ENCODE measurements at regions not wholly inside any gene's neighbourhood (a gene's known extent, or its start where the extent isn't known, plus 50 kb on each side); places are given as distances from the start of the nearest gene placed in this dataset.

DNA sequence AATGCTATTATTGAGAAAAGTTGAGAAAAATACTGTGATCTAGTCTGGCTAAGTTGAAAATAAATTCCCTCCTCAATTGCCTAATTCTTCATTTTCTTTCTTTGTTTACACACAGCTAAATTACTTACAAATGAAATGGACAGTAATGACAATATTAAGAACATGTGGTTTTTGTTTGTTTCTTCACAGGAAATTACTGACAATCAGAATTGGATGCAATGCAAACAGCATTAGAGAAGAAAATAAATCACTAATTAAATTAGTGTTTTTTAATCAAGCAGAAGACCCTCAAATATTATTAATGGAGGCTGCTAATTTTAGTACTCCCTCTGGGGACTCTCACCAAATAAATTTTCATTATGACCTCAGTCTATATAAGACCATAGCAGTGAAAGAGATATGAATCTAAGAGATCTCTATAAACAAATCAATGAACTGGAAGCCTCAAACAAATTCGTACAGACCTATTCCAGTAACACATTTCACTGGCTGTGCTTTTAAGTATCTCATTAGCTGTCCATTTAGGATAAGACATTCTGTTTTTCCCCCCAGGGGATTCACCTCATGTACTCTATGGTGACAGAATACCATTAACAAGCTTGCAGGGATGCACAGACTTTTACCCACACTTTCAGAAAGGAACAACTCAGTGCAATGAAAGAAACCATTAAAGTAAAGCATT, 202.0 kb upstream of the DGKB start:
- Histone ChIP-seq H2BK15ac (ENCODE audit: low read depth, low read length) (no peak overlapping the region), H3K27me3 (ENCODE audit: insufficient read depth, low read length) (no peaks in the 10 kb centered on the region), H3K79me2 (ENCODE audit: insufficient read depth, low read length) (no peaks in the 10 kb centered on the region), H4K20me1 (ENCODE audit: control insufficient read depth, insufficient read depth, insufficient read length) (no peaks in the 10 kb centered on the region), H4K8ac (replicated peaks; ENCODE audit: insufficient read length, low read depth, low read length) (no peak overlapping the region), H3K79me1 (ENCODE audit: insufficient read depth, low read depth, low read length, poor library complexity, severe bottlenecking) (no peaks in the 10 kb centered on the region), H3K23me2 (ENCODE audit: insufficient read length, low read depth, low read length, poor library complexity, severe bottlenecking) (no peaks in the 10 kb centered on the region), H3K56ac (ENCODE audit: insufficient read length, low read depth, low read length) (no peak overlapping the region), H4K5ac (ENCODE audit: insufficient read length, low read depth, low read length) (no peak overlapping the region), H3K4ac (ENCODE audit: low read depth, low read length) (no peak overlapping the region), H3K14ac (ENCODE audit: insufficient read depth, low read length) (no peak overlapping the region), H2AFZ (ENCODE audit: low read length) (no peak overlapping the region), H3K4me1 (ENCODE audit: insufficient read depth, low read length) (no peaks in the 10 kb centered on the region), H2BK5ac (ENCODE audit: insufficient read length, low read length) (no peak overlapping the region), H2AK5ac (ENCODE audit: insufficient read length, low read length) (no peak overlapping the region), H3K9me3 (ENCODE audit: control insufficient read depth, low read depth, low read length) (no peaks in the 10 kb centered on the region), H3K27ac (ENCODE audit: insufficient read length, low read depth, low read length) (no peak overlapping the region), H3K23ac (ENCODE audit: insufficient read length, low read depth, low read length) (no peak overlapping the region), H2BK120ac (ENCODE audit: low read depth, low read length, poor library complexity, severe bottlenecking) (no peak overlapping the region), H2BK20ac (ENCODE audit: low read depth, low read length, poor library complexity, severe bottlenecking) (no peak overlapping the region), H3K18ac (ENCODE audit: insufficient read length, low read depth, low read length) (no peak overlapping the region), H2BK12ac (ENCODE audit: insufficient read length, low read depth, low read length) (no peak overlapping the region), H3T11ph (ENCODE audit: low read length) (no peak overlapping the region), H4K91ac (ENCODE audit: insufficient read length, low read depth, low read length) (no peak overlapping the region), H3K9ac (ENCODE audit: extremely low read depth, insufficient read length, low read length) (no peak overlapping the region), H3K4me2 (ENCODE audit: insufficient read depth, insufficient read length, low read length) (no peak overlapping the region)
- Mint-ChIP-seq H3K4me1 (no peaks in the 10 kb centered on the region), H3K4me3 (no peak overlapping the region), H3K27me3 (ENCODE audit: low read depth) (no peaks in the 10 kb centered on the region), H3K36me3 (ENCODE audit: insufficient read depth in 1 of 3, low read depth in 3 of 3) (no peaks in the 10 kb centered on the region), H3K9me3 (peaks cover 0 to 3% of the 10 kb centered on the region in 2 experiments; a peak in 1 of 5 replicates), H3K27ac (no peak overlapping the region)
- DNase-seq, result no peak
- no peak for TF ChIP-seq CTCF (conservative IDR thresholded peaks at IDR 0.05)
- WGBS (ENCODE audit: extremely low coverage, insufficient read length, low lambda C conversion rate), result no CpG with 5 or more reads among the region's 1 CpG

Data from H9 (cell line).